ENCODE measurements at regions not wholly inside any gene's neighbourhood (a gene's known extent, or its start where the extent isn't known, plus 50 kb on each side); places are given as distances from the start of the nearest gene placed in this dataset.

- no peak for DNase-seq (ENCODE audit: low spot score)
Observed at GRCh38 chr2:12951657-12951973, 234.9 kb downstream of the TRIB2 start.

DNA sequence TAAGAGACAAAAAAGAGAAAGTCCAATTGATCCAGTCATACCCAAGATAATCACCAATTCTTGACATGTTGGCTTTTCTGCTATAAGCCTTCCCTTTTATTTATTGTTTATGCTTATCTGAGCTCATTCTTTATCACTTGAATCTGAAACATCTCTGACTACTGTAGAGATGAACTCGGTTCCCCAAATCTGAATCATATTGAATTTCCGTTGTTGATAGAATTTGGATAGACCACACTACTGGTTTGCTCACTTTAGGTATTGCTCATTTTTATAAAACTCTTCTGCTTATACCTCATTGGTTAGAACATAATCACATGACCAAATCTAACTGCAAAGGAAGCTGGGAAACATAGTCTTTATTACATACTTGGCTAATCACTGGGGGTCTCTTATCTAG is 236.9 kb downstream of the TRIB2 start:
- DNase-seq (ENCODE audit: low spot score): no peak
- TF ChIP-seq, protein P1, sequence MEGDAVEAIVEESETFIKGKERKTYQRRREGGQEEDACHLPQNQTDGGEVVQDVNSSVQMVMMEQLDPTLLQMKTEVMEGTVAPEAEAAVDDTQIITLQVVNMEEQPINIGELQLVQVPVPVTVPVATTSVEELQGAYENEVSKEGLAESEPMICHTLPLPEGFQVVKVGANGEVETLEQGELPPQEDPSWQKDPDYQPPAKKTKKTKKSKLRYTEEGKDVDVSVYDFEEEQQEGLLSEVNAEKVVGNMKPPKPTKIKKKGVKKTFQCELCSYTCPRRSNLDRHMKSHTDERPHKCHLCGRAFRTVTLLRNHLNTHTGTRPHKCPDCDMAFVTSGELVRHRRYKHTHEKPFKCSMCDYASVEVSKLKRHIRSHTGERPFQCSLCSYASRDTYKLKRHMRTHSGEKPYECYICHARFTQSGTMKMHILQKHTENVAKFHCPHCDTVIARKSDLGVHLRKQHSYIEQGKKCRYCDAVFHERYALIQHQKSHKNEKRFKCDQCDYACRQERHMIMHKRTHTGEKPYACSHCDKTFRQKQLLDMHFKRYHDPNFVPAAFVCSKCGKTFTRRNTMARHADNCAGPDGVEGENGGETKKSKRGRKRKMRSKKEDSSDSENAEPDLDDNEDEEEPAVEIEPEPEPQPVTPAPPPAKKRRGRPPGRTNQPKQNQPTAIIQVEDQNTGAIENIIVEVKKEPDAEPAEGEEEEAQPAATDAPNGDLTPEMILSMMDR (IDR thresholded peaks at IDR 0.05; ENCODE audit: extremely low read depth, missing control alignments): no peak

More at GRCh38 chr2:12951657-12951973, 234.9 kb downstream of the TRIB2 start:
- TF ChIP-seq, protein P1 (IDR thresholded peaks at IDR 0.05; ENCODE audit: extremely low read depth, missing control alignments): no peak

GRCh38 chr2:12955864-12956263 is 239.1 kb downstream of the TRIB2 start:
- no peak for DNase-seq (ENCODE audit: low spot score)
- TF ChIP-seq, protein P1 (IDR thresholded peaks at IDR 0.05; ENCODE audit: extremely low read depth, missing control alignments): no peak

GRCh38 chr2:12957251-12957650 is 240.5 kb downstream of the TRIB2 start:
- DNase-seq (ENCODE audit: low spot score): no peak
- TF ChIP-seq, protein P1 (IDR thresholded peaks at IDR 0.05; ENCODE audit: extremely low read depth, missing control alignments): no peak

DNA sequence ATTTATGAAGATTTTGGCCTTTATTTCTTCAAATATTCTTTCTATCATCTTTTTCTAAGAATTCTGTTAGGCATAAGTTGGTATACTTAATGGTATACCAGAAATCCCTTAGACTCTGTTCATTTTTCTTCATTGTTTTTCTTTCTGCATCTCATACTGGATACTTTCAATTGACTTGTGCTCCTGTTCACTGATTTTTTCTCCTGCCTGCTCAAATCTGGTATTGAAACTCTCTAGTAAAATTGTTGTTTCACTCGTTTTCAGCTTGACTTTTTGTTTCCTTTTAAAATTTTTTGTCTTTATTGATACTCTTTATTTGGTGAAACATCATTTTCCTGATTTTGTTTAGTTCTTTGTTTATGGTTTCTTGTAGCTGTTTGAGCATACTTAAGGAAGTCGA is 243.2 kb downstream of the TRIB2 start:
- TF ChIP-seq, protein P1 (IDR thresholded peaks at IDR 0.05; ENCODE audit: extremely low read depth, missing control alignments): no peak
- DNase-seq (ENCODE audit: low spot score): no peak

DNA sequence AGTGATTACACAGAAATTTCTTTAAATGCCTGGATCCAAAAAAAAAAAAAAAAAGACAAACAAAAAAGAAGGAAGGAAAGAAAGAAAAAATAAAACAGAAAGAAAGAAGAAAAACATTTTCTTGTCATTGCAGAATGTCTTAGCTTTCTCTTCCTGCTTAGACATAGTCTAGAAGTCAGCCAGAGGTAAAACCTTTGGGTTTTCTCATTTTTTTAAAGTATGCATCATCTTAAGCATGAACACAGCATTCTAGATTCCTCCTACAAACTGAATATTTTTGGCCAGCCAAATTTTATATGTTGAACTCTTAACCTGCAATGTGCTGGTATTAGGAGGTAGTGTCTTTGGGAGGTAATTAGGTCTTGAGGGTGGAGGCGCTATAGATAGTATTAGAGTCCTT is 243.9 kb downstream of the TRIB2 start:
- TF ChIP-seq, protein P1 (IDR thresholded peaks at IDR 0.05; ENCODE audit: extremely low read depth, missing control alignments): no peak

DNA sequence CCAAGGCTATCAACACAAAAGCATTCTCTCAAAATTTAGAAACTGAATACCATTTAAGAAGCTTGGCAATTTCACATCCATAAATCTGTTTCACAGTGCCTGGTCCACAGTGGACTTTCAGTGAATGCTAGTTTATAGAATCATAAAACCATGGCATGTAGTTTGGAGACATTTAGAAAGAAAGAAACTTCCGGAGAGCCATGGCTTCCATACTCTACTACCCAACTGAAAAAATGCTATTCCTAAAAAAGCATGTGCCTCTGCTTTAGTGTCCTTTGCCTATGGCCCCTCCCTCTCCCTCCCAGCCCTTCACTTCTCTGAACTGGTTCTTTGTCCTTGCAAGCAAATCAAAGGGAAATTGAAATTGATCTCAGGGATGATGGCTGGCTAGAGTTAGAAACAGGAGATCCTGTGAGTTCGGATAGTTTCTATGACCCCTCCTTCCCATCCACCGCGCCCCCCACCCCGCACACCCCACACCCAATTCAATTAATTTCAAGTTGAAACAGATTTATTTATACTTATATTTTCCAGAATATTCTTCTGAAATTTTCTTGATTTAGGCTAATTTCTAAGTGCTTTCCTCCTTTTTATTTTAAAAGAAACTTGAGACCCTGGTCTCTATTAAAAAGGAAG is 248.3 kb downstream of the TRIB2 start:
- TF ChIP-seq, protein P1 (IDR thresholded peaks at IDR 0.05; ENCODE audit: extremely low read depth, missing control alignments): no peak
- DNase-seq (ENCODE audit: low spot score): no peak

More for the DNA sequence above, 243.9 kb downstream of the TRIB2 start:
- no peak for DNase-seq (ENCODE audit: low spot score)

All from GM20000 (cell line).